IMR-90 (cell line): ENCODE measurements at regions not wholly inside any gene's neighbourhood (a gene's known extent, or its start where the extent isn't known, plus 50 kb on each side); places are given as distances from the start of the nearest gene placed in this dataset.

Source experiments
- ATAC-seq: fragments of 200-7000 bp; cut with Tn5 transposase; 2 replicates; pipeline ENCODE4 v1.9.1; 2020; ENCODE audit warnings: low read depth, mild to moderate bottlenecking, moderate library complexity
- BruUV-seq: library from RNA; stranded (reverse); fragments of 400-500 nt; replicated peaks from 2 replicates; lab custom pipeline; 2021; lab: Mats Ljungman, UMichigan
- CTCF ChIA-PET: fragments of 300-600 bp; formaldehyde crosslinking; extraction: SDS; loops from one replicate; lab custom pipeline; 2021; ENCODE audit warnings: antibody characterized with exemption; lab: Yijun Ruan, JAX
- POLR2A ChIA-PET: fragments of 300-600 bp; sonication (Branson Sonifier 250); formaldehyde crosslinking; loops from one replicate; lab custom pipeline; 2022; ENCODE audit warnings: antibody characterized with exemption; ENCODE audit not compliant: unreplicated experiment; lab: Charles Lee
- DNase-seq: peaks from one replicate; pipeline ENCODE4 v3.0.0; 2013
- H2AFZ ChIP-seq: replicated peaks from 2 replicates; pipeline ENCODE3; 2013; ENCODE audit warnings: low read length, mild to moderate bottlenecking; ENCODE audit not compliant: poor library complexity
- H2AK5ac ChIP-seq: 2 replicates; pipeline ENCODE4 v1.6.1; 2013; ENCODE audit warnings: low read depth, low read length, inconsistent platforms
- H2AK9ac ChIP-seq: replicated peaks from 2 replicates; pipeline ENCODE3; 2013; ENCODE audit warnings: mild to moderate bottlenecking, low read depth, low read length, moderate library complexity; ENCODE audit not compliant: poor library complexity
- H2BK120ac ChIP-seq: 2 replicates; pipeline ENCODE4 v1.6.1; 2013; ENCODE audit warnings: low read depth, low read length, inconsistent platforms
- H2BK15ac ChIP-seq: 3 replicates; pipeline ENCODE4 v1.6.1; 2013; ENCODE audit warnings: low read depth, low read length, inconsistent platforms
- H2BK20ac ChIP-seq: 2 replicates; pipeline ENCODE4 v1.6.1; 2013; ENCODE audit warnings: low read depth, mild to moderate bottlenecking, inconsistent platforms, low read length, moderate library complexity
- H2BK5ac ChIP-seq: 2 replicates; pipeline ENCODE4 v1.6.1; 2013; ENCODE audit warnings: mild to moderate bottlenecking, low read depth, low read length, inconsistent platforms; ENCODE audit not compliant: poor library complexity, severe bottlenecking
- H3K14ac ChIP-seq: replicated peaks from 2 replicates; pipeline ENCODE4 v1.6.1; 2013; ENCODE audit warnings: low read depth, low read length, inconsistent platforms
- H3K18ac ChIP-seq: 2 replicates; pipeline ENCODE4 v1.6.1; 2013; ENCODE audit warnings: low read depth, low read length, control low read depth
- H3K23ac ChIP-seq: 2 replicates; pipeline ENCODE4 v1.6.1; 2013; ENCODE audit warnings: low read depth, low read length, inconsistent platforms
- H3K27ac ChIP-seq: 2 replicates; pipeline ENCODE4 v1.5.1; 2013; ENCODE audit warnings: mild to moderate bottlenecking, control low read depth, low read length; ENCODE audit not compliant: insufficient read depth
- H3K27me3 ChIP-seq: 2 replicates; pipeline ENCODE4 v1.6.1; 2013; ENCODE audit warnings: low read length; ENCODE audit not compliant: control insufficient read depth, insufficient read depth
- H3K36me3 ChIP-seq: 2 replicates; pipeline ENCODE4 v1.6.1; 2013; ENCODE audit warnings: low read length, mixed read lengths; ENCODE audit not compliant: control insufficient read depth, insufficient read depth
- H3K4ac ChIP-seq: 2 replicates; pipeline ENCODE4 v1.6.1; 2013; ENCODE audit warnings: low read depth, low read length, inconsistent platforms
- H3K4me1 ChIP-seq: 2 replicates; pipeline ENCODE4 v1.6.1; 2013; ENCODE audit warnings: low read length, mixed read lengths; ENCODE audit not compliant: control insufficient read depth, insufficient read depth
- H3K4me2 ChIP-seq: 2 replicates; pipeline ENCODE4 v1.6.1; 2013; ENCODE audit warnings: low read depth, mild to moderate bottlenecking, control low read depth, low read length, moderate library complexity
- H3K4me3 ChIP-seq: 2 replicates; pipeline ENCODE4 v1.5.1; 2013; ENCODE audit warnings: low read depth, mild to moderate bottlenecking, control low read depth, low read length, moderate library complexity; ENCODE audit not compliant: insufficient read depth
- H3K56ac ChIP-seq: 2 replicates; pipeline ENCODE4 v1.6.1; 2013; ENCODE audit warnings: low read length, inconsistent platforms; ENCODE audit not compliant: insufficient read depth; ENCODE audit errors: extremely low read depth
- H3K79me1 ChIP-seq, 2 experiments: 2 replicates each; pipeline ENCODE4 v1.6.1; 2013; ENCODE audit warnings: low read length in 2 of 2, inconsistent platforms in 1 of 2, low read depth in 1 of 2
- H3K9ac ChIP-seq: 2 replicates; pipeline ENCODE4 v1.6.1; 2013; ENCODE audit warnings: low read depth, low read length, control low read depth
- H3K9me1 ChIP-seq: 2 replicates; pipeline ENCODE4 v1.6.1; 2013; ENCODE audit warnings: low read length, inconsistent platforms; ENCODE audit not compliant: insufficient read depth
- H3K9me3 ChIP-seq: 2 replicates; pipeline ENCODE4 v1.6.1; 2013; ENCODE audit warnings: low read length; ENCODE audit not compliant: control insufficient read depth, insufficient read depth
- H4K20me1 ChIP-seq: 2 replicates; pipeline ENCODE4 v1.6.1; 2013; ENCODE audit warnings: low read length, inconsistent platforms; ENCODE audit not compliant: insufficient read depth
- H4K5ac ChIP-seq: 2 replicates; pipeline ENCODE4 v1.6.1; 2013; ENCODE audit warnings: mild to moderate bottlenecking, low read depth, low read length, control low read depth
- H4K8ac ChIP-seq, 2 experiments: 2 replicates each; pipeline ENCODE4 v1.6.1; 2013; ENCODE audit warnings: low read depth in 2 of 2, low read length in 2 of 2, control low read depth in 1 of 2, inconsistent platforms in 1 of 2
- H4K91ac ChIP-seq: 2 replicates; pipeline ENCODE4 v1.6.1; 2013; ENCODE audit warnings: low read depth, low read length, inconsistent platforms; ENCODE audit not compliant: insufficient read depth
- CEBPB ChIP-seq: IDR thresholded peaks from 2 replicates; pipeline ENCODE4 v1.6.1; 2012; ENCODE audit warnings: low read depth, low read length, improper control_type of control experiment
- CHD1 ChIP-seq: IDR thresholded peaks from 2 replicates; pipeline ENCODE4 v1.6.1; 2012; ENCODE audit warnings: low read depth, low read length, improper control_type of control experiment
- FOS ChIP-seq: fragments of 150-350 bp; IDR thresholded peaks from 2 replicates; pipeline ENCODE4 v1.6.1; 2016; ENCODE audit warnings: low read depth, low read length
- MAZ ChIP-seq: IDR thresholded peaks from 2 replicates; pipeline ENCODE4 v1.6.1; 2012; ENCODE audit warnings: low read depth, mild to moderate bottlenecking, low read length, improper control_type of control experiment, moderate library complexity, borderline replicate concordance
- NFE2L2 ChIP-seq: fragments of 150-350 bp; IDR thresholded peaks from 2 replicates; pipeline ENCODE4 v1.6.1; 2016; ENCODE audit warnings: low read depth, mild to moderate bottlenecking, low read length
- dilution Hi-C: fragments of 300-500 bp; cut with HindIII; formaldehyde crosslinking; loops from one replicate; pipeline ENCODE4 v1.14.3; 2018; ENCODE audit warnings: low sequenced_read_pairs; ENCODE audit not compliant: unreplicated experiment
- in situ Hi-C: fragments of 300-500 bp; cut with MboI; formaldehyde crosslinking; loops from 3 replicates; pipeline ENCODE4 v1.14.3; 2019; ENCODE audit warnings: low sequenced_read_pairs, inconsistent platforms, mixed read lengths
- intact Hi-C: fragments of 100-400 bp; cut with micrococcal nuclease; formaldehyde crosslinking; loops from 2 replicates; pipeline ENCODE4 v1.10.0; 2022
- TF ChIP-seq, protein P1 (sequence below): fragments of 150-350 bp; IDR thresholded peaks from 2 replicates; pipeline ENCODE4 v1.6.1; 2016; ENCODE audit warnings: low read depth, mild to moderate bottlenecking, low read length, moderate library complexity, borderline replicate concordance

GRCh38 chr2:59998324-59998723 is 555.1 kb downstream of the BCL11A start:
- CTCF ChIA-PET = no interaction called here
- Histone ChIP-seq H3K4ac (no peak overlapping the region), H3K56ac (no peak overlapping the region), H3K4me3 (no peak overlapping the region), H3K4me2 (no peak overlapping the region), H2BK5ac (no peak overlapping the region), H4K8ac (no peak overlapping the region), H3K9ac (no peak overlapping the region), H3K27me3 (no peaks in the 10 kb centered on the region), H4K5ac (no peak overlapping the region), H2AK9ac (no peak overlapping the region), H3K36me3 (no peaks in the 10 kb centered on the region), H3K27ac (no peak overlapping the region), H3K14ac (no peak overlapping the region), H2AFZ (no peak overlapping the region), H2BK120ac (no peak overlapping the region), H3K79me1 (no peaks in the 10 kb centered on the region), H3K9me1 (no peaks in the 10 kb centered on the region), H3K4me1 (no peaks in the 10 kb centered on the region), H2BK15ac (no peak overlapping the region), H2BK20ac (no peak overlapping the region), H4K20me1 (no peaks in the 10 kb centered on the region), H3K18ac (no peak overlapping the region), H3K9me3 (peaks cover 4% of the 10 kb centered on the region), H4K91ac (no peak overlapping the region), H2AK5ac (no peak overlapping the region), H3K23ac (no peak overlapping the region)
- in situ Hi-C loops = no loop called here
- BruUV-seq = no TSS peak
- DNase-seq = no peak
- no peak for ATAC-seq
- intact Hi-C loops = no loop called here
- POLR2A ChIA-PET = no interaction called here
- dilution Hi-C loops = no loop called here
- TF ChIP-seq NFE2L2 = no peak
- no peak for TF ChIP-seq CEBPB
- TF ChIP-seq, protein P1, sequence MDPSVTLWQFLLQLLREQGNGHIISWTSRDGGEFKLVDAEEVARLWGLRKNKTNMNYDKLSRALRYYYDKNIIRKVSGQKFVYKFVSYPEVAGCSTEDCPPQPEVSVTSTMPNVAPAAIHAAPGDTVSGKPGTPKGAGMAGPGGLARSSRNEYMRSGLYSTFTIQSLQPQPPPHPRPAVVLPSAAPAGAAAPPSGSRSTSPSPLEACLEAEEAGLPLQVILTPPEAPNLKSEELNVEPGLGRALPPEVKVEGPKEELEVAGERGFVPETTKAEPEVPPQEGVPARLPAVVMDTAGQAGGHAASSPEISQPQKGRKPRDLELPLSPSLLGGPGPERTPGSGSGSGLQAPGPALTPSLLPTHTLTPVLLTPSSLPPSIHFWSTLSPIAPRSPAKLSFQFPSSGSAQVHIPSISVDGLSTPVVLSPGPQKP = no peak
- no peak for TF ChIP-seq FOS
- TF ChIP-seq MAZ = no peak
- no peak for TF ChIP-seq CHD1
